Fibroblast of skin of back (primary cell): ENCODE measurements at regions not wholly inside any gene's neighbourhood (a gene's known extent, or its start where the extent isn't known, plus 50 kb on each side); places are given as distances from the start of the nearest gene placed in this dataset.

Experiments used
- DNase-seq: peaks from one replicate; pipeline ENCODE4 v3.0.0-alpha.2; 2013

GRCh38 chr12:58196971-58197370 is 255.6 kb downstream of the ATP23 start:
- no peak for DNase-seq

GRCh38 chr12:58202933-58203718 is 261.8 kb downstream of the ATP23 start:
- peak; percentile 15 for DNase-seq

- DNase-seq = peak; percentile 57
Measured at GRCh38 chr12:58204071-58204470, 262.7 kb downstream of the ATP23 start.

GRCh38 chr12:58206876-58207275 is 265.5 kb downstream of the ATP23 start:
- no peak for DNase-seq

GRCh38 chr12:58211211-58211610 is 269.8 kb downstream of the ATP23 start:
- no peak for DNase-seq

GRCh38 chr12:58217130-58217529 is 275.8 kb downstream of the ATP23 start:
- no peak for DNase-seq

GRCh38 chr12:58224536-58225105 is 283.3 kb downstream of the ATP23 start:
- no peak for DNase-seq

- DNase-seq = no peak
Measured at GRCh38 chr12:58225203-58225877, 284.0 kb downstream of the ATP23 start.

- DNase-seq = no peak
Measured at GRCh38 chr12:58233886-58234285, 292.5 kb downstream of the ATP23 start.

- no peak for DNase-seq
Measured at GRCh38 chr12:58238411-58238810, 297.0 kb downstream of the ATP23 start.

GRCh38 chr12:58241099-58241498 is 299.7 kb downstream of the ATP23 start:
- no peak for DNase-seq

GRCh38 chr12:58242796-58243630 is 301.6 kb downstream of the ATP23 start:
- DNase-seq = no peak

GRCh38 chr12:58247633-58248032 is 306.3 kb downstream of the ATP23 start:
- no peak for DNase-seq

GRCh38 chr12:58248599-58248998 is 307.2 kb downstream of the ATP23 start:
- DNase-seq = no peak

- DNase-seq = no peak
Measured at GRCh38 chr12:58249610-58250009, 308.2 kb downstream of the ATP23 start.

- DNase-seq = no peak
Measured at GRCh38 chr12:58250077-58250476, 308.7 kb downstream of the ATP23 start.

- no peak for DNase-seq
Measured at GRCh38 chr12:58252914-58253313, 311.5 kb downstream of the ATP23 start.

GRCh38 chr12:58253663-58254062 is 312.3 kb downstream of the ATP23 start:
- DNase-seq = no peak

GRCh38 chr12:58254463-58255100 is 313.2 kb downstream of the ATP23 start:
- DNase-seq = no peak

GRCh38 chr12:58262796-58263195 is 321.4 kb downstream of the ATP23 start:
- DNase-seq = no peak

- no peak for DNase-seq
Measured at GRCh38 chr12:58263816-58264215, 322.4 kb downstream of the ATP23 start.

- DNase-seq = no peak
Measured at GRCh38 chr12:58268069-58268468, 326.7 kb downstream of the ATP23 start.
